ENCODE measurements at regions not wholly inside any gene's neighbourhood (a gene's known extent, or its start where the extent isn't known, plus 50 kb on each side); places are given as distances from the start of the nearest gene placed in this dataset.

GRCh38 chr5:156149213-156149612, 177.8 kb upstream of the SGCD start:
- DNase-seq = no peak

DNA sequence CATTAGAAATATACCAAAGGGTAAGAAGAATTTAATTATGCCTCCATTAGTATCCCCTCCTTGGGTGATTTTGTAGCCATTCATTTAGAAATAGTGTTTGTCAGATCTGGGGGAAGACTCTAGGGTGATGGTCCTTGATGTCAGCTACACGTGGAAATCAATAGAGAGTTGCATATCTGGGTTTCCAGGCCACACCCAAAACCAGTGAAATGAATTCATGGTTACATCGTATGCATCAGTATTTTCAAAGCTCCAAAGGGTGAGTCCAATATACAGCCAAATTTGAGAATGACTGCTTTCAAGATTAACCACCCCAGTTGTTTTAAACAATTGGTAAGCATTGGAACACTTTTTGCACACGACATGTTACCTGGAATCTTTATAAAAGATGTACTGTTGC, 173.4 kb upstream of the SGCD start:
- no peak for DNase-seq

- DNase-seq = no peak
These were observed 172.2 kb upstream of the SGCD start for GRCh38 chr5:156154757-156155156.

- DNase-seq = peak; percentile 3
These were observed 171.4 kb upstream of the SGCD start for GRCh38 chr5:156155598-156155997.

GRCh38 chr5:156164306-156164705, 162.7 kb upstream of the SGCD start:
- DNase-seq = no peak

DNA sequence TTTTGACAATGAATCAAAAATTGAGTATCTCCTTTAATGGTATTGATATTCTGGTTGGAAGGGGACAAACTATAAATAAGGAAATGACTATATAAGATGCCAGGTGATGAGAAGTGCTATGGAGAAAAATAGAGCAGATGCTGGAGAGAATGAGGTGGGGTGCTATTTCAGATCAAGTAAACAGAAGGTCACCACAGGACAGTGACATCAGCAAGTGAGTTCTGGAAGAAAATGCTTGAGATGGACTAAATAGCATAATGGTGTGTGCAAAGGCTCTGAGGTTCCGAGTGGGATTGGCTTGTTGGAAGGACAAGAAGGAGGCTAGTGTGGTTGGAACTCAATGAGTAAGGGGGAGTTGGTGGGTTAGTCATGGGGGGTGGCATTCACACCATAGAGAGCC, 157.5 kb upstream of the SGCD start:
- DNase-seq = no peak

GRCh38 chr5:156170351-156170961, 156.5 kb upstream of the SGCD start:
- no peak for DNase-seq

DNA sequence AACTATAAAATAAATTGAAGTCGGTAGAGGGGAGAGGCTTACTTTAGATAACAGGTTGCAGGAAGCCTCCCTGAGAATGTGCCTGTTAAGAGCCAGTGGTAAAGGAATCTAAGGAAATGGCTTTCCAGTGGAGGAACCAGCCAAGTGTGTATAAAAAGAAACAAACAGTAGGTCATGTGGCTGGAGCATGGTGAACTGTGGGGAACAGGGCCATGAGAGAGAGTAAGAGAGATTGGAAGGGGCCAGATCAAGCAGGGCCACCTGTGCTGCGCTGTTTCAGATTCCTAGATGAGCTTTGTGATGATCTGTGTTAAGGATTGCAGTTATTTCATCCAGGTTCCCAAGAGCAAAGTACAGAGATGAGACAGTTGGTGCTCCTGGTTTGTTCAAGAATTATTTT, 152.7 kb upstream of the SGCD start:
- no peak for DNase-seq

DNA sequence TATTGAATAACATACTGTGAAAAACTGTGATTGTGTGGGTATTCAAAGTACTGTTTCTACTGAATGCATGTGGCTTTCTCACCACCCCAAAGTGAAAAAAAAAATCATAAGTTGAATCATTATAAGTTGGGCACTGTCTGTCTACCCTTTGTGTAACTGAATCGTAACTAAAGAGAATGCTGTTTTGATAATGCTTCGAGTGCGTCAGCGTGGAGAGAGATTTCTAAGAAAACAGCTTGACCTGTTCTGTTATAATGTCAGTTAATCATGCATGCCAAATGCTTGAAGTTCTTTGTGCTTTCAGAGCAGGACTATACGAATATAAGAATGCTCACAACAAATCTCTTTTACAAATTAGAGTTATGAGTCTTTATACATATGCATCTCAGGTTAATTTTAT, 148.8 kb upstream of the SGCD start:
- DNase-seq = no peak

GRCh38 chr5:156181656-156182055, 145.3 kb upstream of the SGCD start:
- DNase-seq = no peak

- no peak for DNase-seq
These were observed 144.6 kb upstream of the SGCD start for GRCh38 chr5:156182174-156182967.

DNA sequence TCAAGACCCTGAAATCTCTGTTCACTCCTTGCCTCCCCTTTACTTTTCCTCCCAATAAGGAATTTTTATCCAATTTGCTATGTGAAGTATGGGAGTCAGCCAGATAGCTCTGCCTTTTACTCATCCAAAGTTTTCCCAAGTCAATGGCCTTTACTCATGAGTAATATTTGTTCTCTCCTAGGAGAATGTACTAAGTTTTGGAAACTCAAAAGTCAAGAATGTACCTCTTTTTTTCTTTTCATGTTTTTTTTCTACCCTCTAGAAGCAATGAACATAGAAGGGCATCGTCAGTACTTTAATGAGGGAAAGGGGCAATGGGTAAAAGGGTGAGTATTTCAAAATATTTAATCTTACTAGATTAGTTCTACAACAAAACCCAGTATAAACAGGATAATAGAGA, 140.2 kb upstream of the SGCD start:
- no peak for DNase-seq

- DNase-seq = no peak
These were observed 138.9 kb upstream of the SGCD start for GRCh38 chr5:156188016-156188415.

- DNase-seq = no peak
These were observed 137.3 kb upstream of the SGCD start for GRCh38 chr5:156189628-156190027.

DNA sequence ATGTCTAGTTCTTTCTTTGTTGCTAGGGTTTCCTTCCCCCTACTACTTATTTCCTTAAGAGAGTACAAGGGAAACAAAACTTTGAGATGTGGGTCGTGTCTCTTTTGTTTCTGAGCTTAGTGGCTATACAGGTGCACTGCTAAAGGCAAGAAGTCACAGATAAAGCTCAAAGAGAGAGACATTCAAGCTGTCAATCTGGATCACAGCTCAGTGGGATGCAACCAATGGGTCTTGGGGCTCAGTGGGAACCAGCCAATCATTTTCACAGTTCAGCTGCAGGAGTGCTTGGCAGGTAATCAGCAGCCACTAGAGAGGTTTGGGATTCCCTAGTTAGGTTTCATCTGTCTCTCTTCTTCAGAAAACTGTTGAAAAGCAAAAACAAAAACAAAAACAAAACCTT, 135.4 kb upstream of the SGCD start:
- DNase-seq = no peak

- no peak for DNase-seq
These were observed 129.8 kb upstream of the SGCD start for GRCh38 chr5:156197042-156197635.

- no peak for DNase-seq
These were observed 127.9 kb upstream of the SGCD start for GRCh38 chr5:156199045-156199444.

DNA sequence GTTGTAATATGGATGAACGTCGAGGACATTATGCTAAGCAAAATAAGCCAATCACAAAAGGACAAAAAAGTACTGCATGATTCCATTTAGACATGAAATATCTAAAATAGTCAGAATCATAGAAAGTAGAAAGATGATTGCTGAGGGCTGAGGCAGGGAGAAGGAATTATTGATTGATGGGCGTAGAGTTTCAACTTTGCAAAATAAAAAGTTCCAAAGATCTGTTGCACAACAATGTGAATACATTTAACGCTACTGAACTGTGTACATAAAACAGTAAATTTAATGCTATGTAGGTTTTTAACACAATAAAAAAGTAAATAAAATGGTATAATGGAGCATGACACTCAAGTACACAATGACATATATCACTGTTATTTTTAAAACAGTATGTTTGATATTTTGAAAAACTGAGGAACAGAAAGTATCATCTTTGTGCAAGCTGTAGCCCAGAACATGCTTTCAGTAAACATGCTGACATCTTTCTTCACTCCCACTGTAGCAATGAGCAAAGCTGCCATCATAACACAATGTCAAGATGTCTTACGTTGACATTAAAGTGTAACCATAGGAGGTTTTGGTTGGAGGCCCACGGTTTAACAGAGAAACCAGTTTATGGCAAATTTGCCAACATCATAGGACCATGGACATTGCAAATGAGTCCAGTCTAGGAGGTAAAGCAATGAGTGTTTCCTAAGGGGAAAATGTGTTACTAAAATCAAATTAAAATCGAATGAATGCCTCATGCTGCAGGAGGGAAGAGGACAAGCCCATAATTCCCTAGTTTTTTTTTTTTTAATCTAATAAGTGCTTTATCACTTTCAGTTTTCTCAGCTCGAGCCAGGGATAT, 125.8 kb upstream of the SGCD start:
- DNase-seq = no peak

DNA sequence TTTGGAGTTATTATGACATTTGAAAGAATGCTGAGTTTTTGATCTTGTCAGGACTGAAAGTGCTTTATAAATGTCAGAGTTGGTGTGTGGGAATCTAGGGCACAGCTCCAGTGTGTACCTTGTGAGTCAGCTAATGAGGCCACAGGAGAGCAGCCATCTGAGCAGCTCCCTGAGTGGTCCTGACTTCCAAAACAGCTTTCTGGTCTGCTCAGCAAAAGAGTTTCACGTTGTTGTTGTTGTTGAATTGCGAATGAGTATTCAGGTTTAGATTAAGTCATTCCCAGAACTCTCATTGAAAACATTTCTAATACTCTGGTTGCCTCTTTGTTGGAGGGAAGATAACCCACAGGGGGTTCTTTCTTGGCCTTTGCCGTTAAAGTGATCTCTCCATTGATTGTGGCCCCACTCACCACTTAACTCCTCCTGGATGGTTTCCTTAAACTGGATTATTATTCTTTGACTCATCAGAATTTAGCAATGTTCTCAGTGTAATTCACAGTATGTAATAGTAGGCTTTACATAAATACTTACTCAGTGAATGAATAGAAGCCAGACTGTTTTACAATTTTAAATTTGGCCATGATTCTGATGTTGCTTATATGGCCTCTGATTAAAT, 125.1 kb upstream of the SGCD start:
- DNase-seq = no peak

DNA sequence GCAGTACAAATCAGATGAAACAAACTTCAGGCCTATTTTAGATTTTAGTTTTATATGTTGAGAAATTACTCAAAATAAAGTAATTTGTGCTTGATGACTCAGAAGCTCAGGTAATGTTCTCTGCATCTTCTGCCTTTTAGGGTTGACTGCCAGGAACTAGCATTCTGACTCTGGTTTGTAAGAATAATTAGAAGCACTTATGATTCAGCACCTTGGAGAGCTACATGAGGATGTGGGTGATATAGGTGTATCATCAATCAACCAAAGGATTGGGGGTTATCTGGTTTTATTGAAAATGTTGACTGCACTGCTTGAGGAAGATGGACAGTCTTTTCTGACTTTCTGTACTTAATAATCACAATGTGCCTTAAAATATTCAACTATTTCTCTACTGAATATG, 118.7 kb upstream of the SGCD start:
- DNase-seq = no peak

- DNase-seq = no peak
These were observed 108.4 kb upstream of the SGCD start for GRCh38 chr5:156218367-156219158.

GRCh38 chr5:156219483-156220005, 107.4 kb upstream of the SGCD start:
- no peak for DNase-seq
